ENCODE measurements at regions not wholly inside any gene's neighbourhood (a gene's known extent, or its start where the extent isn't known, plus 50 kb on each side); places are given as distances from the start of the nearest gene placed in this dataset.
"Not testable (repeated sequence)": the region's sequence is repeated elsewhere in the genome, so short reads cannot be mapped to it uniquely, and the experiment has no call there.

DNA sequence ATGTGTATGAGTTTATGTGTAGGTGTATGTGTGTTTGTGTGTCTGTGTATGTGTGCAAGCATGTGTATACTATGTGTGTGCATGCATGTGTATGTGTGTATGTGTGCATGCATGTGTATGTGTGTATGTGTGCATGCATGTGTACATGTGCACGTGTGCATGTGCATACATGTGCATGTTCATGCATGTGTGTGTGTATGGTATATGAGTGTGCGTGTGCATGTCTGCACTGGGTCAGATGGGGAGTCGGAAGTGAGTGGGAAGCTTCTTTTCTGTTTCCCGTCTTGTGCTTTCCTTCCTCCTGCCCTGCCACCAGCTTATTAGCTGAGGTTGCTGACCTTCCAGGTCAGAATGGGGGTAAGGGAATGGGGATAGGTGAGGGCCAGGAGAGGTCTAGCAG lies 174.7 kb downstream of the MAP2K4 start:
- Mint-ChIP-seq H3K4me1 (no peaks in the 10 kb centered on the region), H3K4me3 (no peak overlapping the region), H3K27ac (no peak overlapping the region), H3K27me3 (no peaks in the 10 kb centered on the region), H3K9me3 (no peaks in the 10 kb centered on the region), H3K36me3 (ENCODE audit: low read depth) (no peaks in the 10 kb centered on the region)
- DNase-seq: no peak
- CTCF ChIA-PET: no interaction called here
- POLR2A ChIA-PET: no interaction called here

GRCh38 chr17:12201294-12201880 lies 180.7 kb downstream of the MAP2K4 start:
- ChIA-PET CTCF (no interaction called here), POLR2A (no interaction called here)
- no peak for DNase-seq
- Mint-ChIP-seq H3K27me3 (no peaks in the 10 kb centered on the region), H3K4me3 (no peak overlapping the region), H3K27ac (no peak overlapping the region), H3K4me1 (no peaks in the 10 kb centered on the region), H3K9me3 (no peaks in the 10 kb centered on the region), H3K36me3 (ENCODE audit: low read depth) (no peaks in the 10 kb centered on the region)

DNA sequence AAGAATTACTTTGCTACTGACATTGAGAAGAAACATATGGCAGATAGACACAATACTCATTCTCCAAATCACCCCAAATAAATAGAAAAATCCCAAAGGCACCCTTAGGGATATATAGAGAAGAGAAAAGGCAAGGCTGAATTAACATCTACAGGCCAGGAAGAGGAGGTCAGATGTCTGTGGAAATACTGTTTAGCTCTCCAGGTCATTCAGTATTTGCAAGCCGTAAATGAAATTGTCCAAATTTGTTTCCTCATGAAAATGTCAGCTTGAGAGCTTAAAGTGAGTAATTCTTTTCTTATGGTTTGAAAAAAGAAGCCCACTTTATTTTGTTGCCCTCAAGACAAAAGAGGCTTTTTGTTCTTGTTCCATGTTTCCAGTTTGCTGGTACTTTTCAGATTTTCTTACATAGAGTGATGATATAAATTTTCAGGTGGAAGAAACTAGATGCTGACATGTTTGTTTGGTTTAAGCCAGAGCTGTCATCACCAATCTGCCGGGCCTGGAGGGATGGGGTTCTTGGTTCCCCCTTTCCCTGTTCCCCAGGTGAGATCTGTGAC lies 189.0 kb downstream of the MAP2K4 start:
- Mint-ChIP-seq H3K27ac (no peak overlapping the region), H3K27me3 (no peaks in the 10 kb centered on the region), H3K36me3 (ENCODE audit: low read depth) (no peaks in the 10 kb centered on the region), H3K4me3 (no peak overlapping the region), H3K4me1 (no peaks in the 10 kb centered on the region), H3K9me3 (no peaks in the 10 kb centered on the region)
- POLR2A ChIA-PET: no interaction called here
- CTCF ChIA-PET: interaction anchor here (1.1 kb wide), 1 partner anchor 46 kb away, joined by 3 read pairs; no protein-coding TSS in a partner anchor
- no peak for DNase-seq

- H3K36me3 Mint-ChIP-seq (ENCODE audit: low read depth); POLR2A ChIA-PET: not testable (repeated sequence)
These were observed 200.2 kb downstream of the MAP2K4 start for GRCh38 chr17:12220714-12221439.

DNA sequence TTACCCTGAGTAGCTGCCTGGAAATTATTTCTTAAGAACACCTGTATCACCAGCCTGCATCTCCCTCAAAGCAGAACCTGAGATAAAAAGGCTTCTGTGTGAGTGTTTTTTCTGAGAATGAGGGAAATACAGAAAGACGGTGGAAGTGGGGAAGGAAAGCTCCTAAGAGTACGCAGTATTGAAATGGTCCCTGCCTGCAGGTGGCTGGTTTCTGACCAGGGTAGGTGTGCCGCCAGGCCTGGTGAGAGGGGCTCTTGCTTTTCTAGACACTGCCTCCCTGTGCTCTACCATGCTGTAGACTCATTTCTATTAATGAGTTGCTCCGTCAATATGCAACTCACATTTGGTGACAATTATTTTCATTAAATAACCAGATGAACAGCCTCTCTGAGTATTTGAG lies 201.7 kb downstream of the MAP2K4 start:
- Mint-ChIP-seq H3K4me3 (no peak overlapping the region), H3K4me1 (no peaks in the 10 kb centered on the region), H3K27ac (no peak overlapping the region), H3K9me3 (no peaks in the 10 kb centered on the region), H3K36me3 (ENCODE audit: low read depth) (no peaks in the 10 kb centered on the region), H3K27me3 (no peaks in the 10 kb centered on the region)
- no peak for DNase-seq
- ChIA-PET POLR2A (no interaction called here), CTCF (no interaction called here)

More at GRCh38 chr17:12220714-12221439, 200.2 kb downstream of the MAP2K4 start:
- CTCF ChIA-PET, H3K27me3 Mint-ChIP-seq, DNase-seq, H3K4me1 Mint-ChIP-seq, H3K27ac Mint-ChIP-seq, H3K9me3 Mint-ChIP-seq, H3K4me3 Mint-ChIP-seq: not testable (repeated sequence)

GRCh38 chr17:12227547-12227946 lies 206.9 kb downstream of the MAP2K4 start:
- no peaks in the 10 kb centered on the region for H3K9me3 Mint-ChIP-seq
- no peak for DNase-seq
- H3K36me3 Mint-ChIP-seq (ENCODE audit: low read depth): no peaks in the 10 kb centered on the region
- H3K27me3 Mint-ChIP-seq: no peaks in the 10 kb centered on the region
- H3K4me1 Mint-ChIP-seq: no peaks in the 10 kb centered on the region
- ChIA-PET POLR2A (no interaction called here), CTCF (no interaction called here)
- no peak overlapping the region for H3K4me3 Mint-ChIP-seq
- no peak overlapping the region for H3K27ac Mint-ChIP-seq

- no peak overlapping the region for H3K27ac Mint-ChIP-seq
- H3K27me3 Mint-ChIP-seq: no peaks in the 10 kb centered on the region
- no peak for DNase-seq
- ChIA-PET POLR2A (no interaction called here), CTCF (no interaction called here)
- H3K4me1 Mint-ChIP-seq: no peaks in the 10 kb centered on the region
- no peaks in the 10 kb centered on the region for H3K9me3 Mint-ChIP-seq
- H3K4me3 Mint-ChIP-seq: no peak overlapping the region
- no peaks in the 10 kb centered on the region for H3K36me3 Mint-ChIP-seq (ENCODE audit: low read depth)
These were observed 208.7 kb downstream of the MAP2K4 start for GRCh38 chr17:12229335-12229734.

DNA sequence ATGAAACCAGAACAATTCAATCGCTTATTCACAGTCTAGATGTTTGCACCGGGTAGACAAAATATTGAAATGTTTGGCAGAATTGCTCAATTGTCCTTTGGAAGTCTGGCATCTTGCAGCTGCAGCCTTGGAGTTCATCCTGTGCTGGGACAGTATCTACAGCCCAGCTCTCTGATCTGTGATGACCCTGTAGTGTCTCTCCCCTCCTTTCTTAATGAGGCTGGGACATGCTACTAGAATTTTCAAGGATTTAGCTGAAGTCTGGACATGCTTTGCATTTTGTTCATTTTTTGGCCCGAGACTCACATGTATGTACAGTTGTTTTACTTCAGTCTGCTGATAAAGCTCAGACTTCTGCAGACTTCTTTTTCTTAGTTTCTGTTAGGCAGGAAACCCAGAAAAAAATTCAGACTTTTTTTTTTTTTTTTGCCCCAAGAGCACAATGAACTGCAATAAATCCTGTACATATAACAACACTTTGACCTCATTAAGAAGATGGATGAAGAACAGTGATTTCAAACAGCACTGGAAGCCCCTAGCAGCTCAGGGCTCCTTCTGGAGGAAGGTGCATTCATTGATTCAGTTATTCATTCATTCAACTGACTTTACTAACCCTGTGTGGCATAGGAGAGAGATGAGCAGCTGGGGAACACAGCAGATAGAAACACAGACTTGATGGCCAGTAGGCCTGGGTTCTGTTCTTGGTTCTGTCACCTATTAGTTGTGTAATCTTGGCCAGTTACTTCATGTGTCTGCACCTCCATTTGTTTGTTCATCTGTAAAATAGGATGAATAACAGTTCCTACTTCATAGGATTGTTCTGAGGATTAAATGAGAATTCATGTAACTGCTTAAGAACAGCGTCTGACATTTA lies 210.0 kb downstream of the MAP2K4 start:
- Mint-ChIP-seq H3K9me3 (no peaks in the 10 kb centered on the region), H3K36me3 (ENCODE audit: low read depth) (no peaks in the 10 kb centered on the region), H3K4me3 (no peak overlapping the region), H3K27me3 (no peaks in the 10 kb centered on the region), H3K4me1 (no peaks in the 10 kb centered on the region), H3K27ac (no peak overlapping the region)
- ChIA-PET POLR2A (no interaction called here), CTCF (no interaction called here)
- no peak for DNase-seq

GRCh38 chr17:12231355-12231682 lies 210.6 kb downstream of the MAP2K4 start:
- no peaks in the 10 kb centered on the region for H3K9me3 Mint-ChIP-seq
- no peak overlapping the region for H3K4me3 Mint-ChIP-seq
- H3K27ac Mint-ChIP-seq: no peak overlapping the region
- H3K27me3 Mint-ChIP-seq: no peaks in the 10 kb centered on the region
- ChIA-PET CTCF (no interaction called here), POLR2A (no interaction called here)
- H3K4me1 Mint-ChIP-seq: no peaks in the 10 kb centered on the region
- DNase-seq: no peak
- H3K36me3 Mint-ChIP-seq (ENCODE audit: low read depth): no peaks in the 10 kb centered on the region

GRCh38 chr17:12239021-12239420 lies 218.3 kb downstream of the MAP2K4 start:
- H3K27ac Mint-ChIP-seq; H3K4me3 Mint-ChIP-seq; POLR2A ChIA-PET; H3K27me3 Mint-ChIP-seq; DNase-seq; H3K36me3 Mint-ChIP-seq (ENCODE audit: low read depth); H3K4me1 Mint-ChIP-seq; CTCF ChIA-PET; H3K9me3 Mint-ChIP-seq: not testable (repeated sequence)

DNA sequence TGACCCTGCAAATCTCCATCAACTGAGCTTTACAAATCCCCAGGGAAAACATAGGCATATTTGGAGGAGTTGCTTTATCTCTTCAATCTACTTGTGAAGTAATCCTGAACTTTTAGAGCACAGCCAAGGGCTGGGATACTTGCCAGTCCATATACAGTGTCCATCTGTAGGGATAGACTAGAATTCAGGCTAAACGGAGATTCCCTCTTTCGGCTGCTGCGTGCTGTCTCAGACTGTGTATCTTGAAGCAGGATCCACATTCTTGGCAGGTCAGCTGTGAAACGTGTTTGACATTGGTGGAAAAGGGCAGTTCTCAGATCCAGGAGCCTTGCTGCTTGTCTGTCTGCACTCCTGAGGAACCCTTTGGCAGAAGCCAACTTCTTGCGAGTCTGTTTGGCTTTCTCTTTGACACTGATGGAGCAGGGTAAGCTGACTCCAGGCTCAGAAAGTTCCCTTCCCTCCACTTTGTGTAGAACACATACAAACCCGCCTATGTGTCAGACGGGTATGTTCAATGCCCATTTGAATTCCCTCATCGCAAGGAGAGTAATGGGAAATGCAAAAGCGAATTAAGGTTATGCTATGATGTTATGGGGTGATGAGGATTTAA lies 221.8 kb downstream of the MAP2K4 start:
- H3K27ac Mint-ChIP-seq: no peak overlapping the region
- ChIA-PET CTCF (no interaction called here), POLR2A (no interaction called here)
- no peaks in the 10 kb centered on the region for H3K27me3 Mint-ChIP-seq
- DNase-seq: no peak
- no peaks in the 10 kb centered on the region for H3K4me1 Mint-ChIP-seq
- no peaks in the 10 kb centered on the region for H3K36me3 Mint-ChIP-seq (ENCODE audit: low read depth)
- no peaks in the 10 kb centered on the region for H3K9me3 Mint-ChIP-seq
- H3K4me3 Mint-ChIP-seq: no peak overlapping the region

- no peak for DNase-seq
- H3K27ac Mint-ChIP-seq: no peak overlapping the region
- no peaks in the 10 kb centered on the region for H3K27me3 Mint-ChIP-seq
- no peaks in the 10 kb centered on the region for H3K4me1 Mint-ChIP-seq
- no peaks in the 10 kb centered on the region for H3K9me3 Mint-ChIP-seq
- H3K36me3 Mint-ChIP-seq (ENCODE audit: low read depth): no peaks in the 10 kb centered on the region
- ChIA-PET CTCF (no interaction called here), POLR2A (no interaction called here)
- no peak overlapping the region for H3K4me3 Mint-ChIP-seq
These were observed 227.1 kb downstream of the MAP2K4 start for GRCh38 chr17:12247761-12248160.

GRCh38 chr17:12250973-12251372 lies 230.3 kb downstream of the MAP2K4 start:
- no peak overlapping the region for H3K4me3 Mint-ChIP-seq
- no peaks in the 10 kb centered on the region for H3K4me1 Mint-ChIP-seq
- no peak for DNase-seq
- H3K27ac Mint-ChIP-seq: no peak overlapping the region
- no peaks in the 10 kb centered on the region for H3K27me3 Mint-ChIP-seq
- H3K36me3 Mint-ChIP-seq (ENCODE audit: low read depth): no peaks in the 10 kb centered on the region
- no peaks in the 10 kb centered on the region for H3K9me3 Mint-ChIP-seq
- POLR2A ChIA-PET: no interaction called here
- CTCF ChIA-PET: no interaction called here

Data from activated CD4-positive, alpha-beta memory T cell treated with anti-CD3 and anti-CD28 coated beads, Interleukin-2, amount 10 ng/mL, durations not matched to agents 7 days and 5 days (primary cell).